Stomach (tissue), 8 donors: ENCODE measurements at regions not wholly inside any gene's neighbourhood (a gene's known extent, or its start where the extent isn't known, plus 50 kb on each side); places are given as distances from the start of the nearest gene placed in this dataset.

Source experiments
- DNase-seq, 2 donors: peaks; one replicate each; pipeline versions ENCODE4 v3.0.0 to v3.0.0-alpha.2; 2013 to 2019
- H3K27ac ChIP-seq, 5 donors: fragments of 200-600 bp in 4 of 5; sonication (generic) in 4 of 5; one replicate each; pipeline ENCODE4 v1.5.1; 2013 to 2019; ENCODE audit warnings: mild to moderate bottlenecking in 1 of 5, moderate library complexity in 1 of 5
- H3K27me3 ChIP-seq, 3 donors: fragments of 200-600 bp; sonication (generic); one replicate each; pipeline ENCODE4 v1.5.1; 2017 to 2019; ENCODE audit warnings: mixed run types in 1 of 3
- H3K36me3 ChIP-seq, 4 donors: fragments of 200-600 bp; sonication (generic); 1 replicate in 3 of 4; 2 replicates in 1 of 4; pipeline ENCODE4 v1.5.1; 2016 to 2019
- H3K4me1 ChIP-seq, 4 donors: fragments of 200-600 bp; sonication (generic); one replicate each; pipeline ENCODE4 v1.5.1; 2016 to 2019
- H3K4me3 ChIP-seq, 4 donors: fragments of 200-600 bp; sonication (generic) in 3 of 4; one replicate each; pipeline ENCODE4 v1.5.1; 2016 to 2019; ENCODE audit warnings: mild to moderate bottlenecking in 1 of 4
- H3K9me3 ChIP-seq, 4 donors: fragments of 200-600 bp; sonication (generic); one replicate each; pipeline ENCODE4 v1.5.1; 2016 to 2019
- EP300 ChIP-seq: sonication (generic); formaldehyde crosslinking; IDR thresholded peaks from one replicate; pipeline ENCODE4 v1.6.1; 2017; ENCODE audit warnings: antibody characterized with exemption
- POLR2A ChIP-seq, 4 donors: fragments of 450-650 bp; IDR thresholded peaks; one replicate each; pipeline ENCODE4 v1.6.1; 2016; ENCODE audit warnings: antibody characterized with exemption in 4 of 4, control low read depth in 2 of 4, mild to moderate bottlenecking in 1 of 4, moderate library complexity in 1 of 4
- POLR2AphosphoS5 ChIP-seq, 3 donors: sonication (generic); formaldehyde crosslinking; IDR thresholded peaks; one replicate each; pipeline ENCODE4 v1.6.1; 2016; ENCODE audit warnings: antibody characterized with exemption in 3 of 3
- WGBS, 5 donors: extraction: QIAGEN DNeasy Blood & Tissue Kit in 3 of 5; methylation state at CpG; one replicate each; pipeline versions ENCODE4 v1.1.5 to v1.1.7; 2013 to 2018; 5-methylcytosine and 5-hydroxymethylcytosine counted together
- intact Hi-C: fragments of 100-400 bp; cut with DNase I; formaldehyde crosslinking; loops from one replicate; pipeline ENCODE4 v1.15.1; 2023; ENCODE audit warnings: low total_unique reads
- TF ChIP-seq, protein P1 (sequence below), 7 experiments: fragments of 450-650 bp in 4 of 7; fragments of 200-600 bp in 3 of 7; sonication (generic) in 3 of 7; IDR thresholded peaks; one replicate each; pipeline ENCODE4 v1.5.1; 2016 to 2019; ENCODE audit warnings: antibody characterized with exemption in 7 of 7, control low read depth in 2 of 7, mild to moderate bottlenecking in 1 of 7
- donor health status: healthy with polysubstance abuse.
- donor health status: Bipolar disorder and iron deficiency.
- donor health status: healthy.

DNA sequence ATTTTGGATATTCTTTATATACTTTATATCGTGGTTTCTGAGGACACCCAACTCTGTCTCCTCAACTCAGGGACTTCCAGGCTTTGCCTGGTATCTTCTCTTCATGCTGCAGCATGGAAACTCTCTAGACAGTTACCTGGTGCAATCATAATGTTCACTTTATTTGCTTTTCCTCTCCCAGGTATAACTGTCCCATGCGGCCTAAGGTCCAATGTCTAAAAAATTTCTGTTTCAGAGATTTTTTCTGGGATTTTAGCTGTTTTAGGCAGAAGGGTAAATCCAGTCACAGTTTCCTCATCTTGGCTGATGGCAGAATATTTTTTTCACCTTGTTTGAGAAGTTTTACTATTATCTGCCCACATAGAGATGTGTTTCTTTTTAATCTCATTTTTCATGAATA, 139.9 kb upstream of the KCNMB2 start:
- intact Hi-C loops: no loop called here
- Histone ChIP-seq H3K27ac (no peak overlapping the region), H3K4me3 (no peak overlapping the region), H3K4me1 (peaks cover 0 to 8% (median 3%) of the 10 kb centered on the region in 4 donors), H3K9me3 (peaks cover 0 to 5% (median 0%) of the 10 kb centered on the region in 4 donors), H3K36me3 (no peaks in the 10 kb centered on the region), H3K27me3 (no peaks in the 10 kb centered on the region)
- WGBS, 5 donors: 66 to 91% (median 80%) methylated on average over 2 of the region's 2 CpGs
- DNase-seq: no peak
- TF ChIP-seq, protein P1, sequence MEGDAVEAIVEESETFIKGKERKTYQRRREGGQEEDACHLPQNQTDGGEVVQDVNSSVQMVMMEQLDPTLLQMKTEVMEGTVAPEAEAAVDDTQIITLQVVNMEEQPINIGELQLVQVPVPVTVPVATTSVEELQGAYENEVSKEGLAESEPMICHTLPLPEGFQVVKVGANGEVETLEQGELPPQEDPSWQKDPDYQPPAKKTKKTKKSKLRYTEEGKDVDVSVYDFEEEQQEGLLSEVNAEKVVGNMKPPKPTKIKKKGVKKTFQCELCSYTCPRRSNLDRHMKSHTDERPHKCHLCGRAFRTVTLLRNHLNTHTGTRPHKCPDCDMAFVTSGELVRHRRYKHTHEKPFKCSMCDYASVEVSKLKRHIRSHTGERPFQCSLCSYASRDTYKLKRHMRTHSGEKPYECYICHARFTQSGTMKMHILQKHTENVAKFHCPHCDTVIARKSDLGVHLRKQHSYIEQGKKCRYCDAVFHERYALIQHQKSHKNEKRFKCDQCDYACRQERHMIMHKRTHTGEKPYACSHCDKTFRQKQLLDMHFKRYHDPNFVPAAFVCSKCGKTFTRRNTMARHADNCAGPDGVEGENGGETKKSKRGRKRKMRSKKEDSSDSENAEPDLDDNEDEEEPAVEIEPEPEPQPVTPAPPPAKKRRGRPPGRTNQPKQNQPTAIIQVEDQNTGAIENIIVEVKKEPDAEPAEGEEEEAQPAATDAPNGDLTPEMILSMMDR (IDR thresholded peaks at IDR 0.05): no peak
- TF ChIP-seq EP300: no peak
- no peak for TF ChIP-seq POLR2A (IDR thresholded peaks at IDR 0.05)
- no peak for TF ChIP-seq POLR2AphosphoS5 (IDR thresholded peaks at IDR 0.05)

DNA sequence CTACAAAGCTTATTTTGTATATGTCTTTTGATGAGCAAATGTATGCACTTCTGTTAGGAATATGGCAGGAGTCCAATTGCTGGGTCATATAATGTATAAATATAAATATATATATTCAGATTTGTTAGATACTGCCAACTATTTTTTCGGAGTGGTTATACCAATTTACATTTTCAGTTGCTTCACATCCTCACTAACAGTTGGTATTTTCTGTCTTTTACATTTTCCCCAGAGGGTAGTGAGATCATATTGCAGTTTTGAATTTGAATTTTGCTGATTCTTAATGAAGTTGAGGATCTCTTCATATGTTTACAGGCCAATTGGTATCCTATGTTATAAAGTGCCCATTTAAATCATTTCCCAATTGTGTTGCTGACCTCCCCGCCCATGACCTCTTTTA, 139.0 kb upstream of the KCNMB2 start:
- Histone ChIP-seq H3K36me3 (no peaks in the 10 kb centered on the region), H3K27me3 (no peaks in the 10 kb centered on the region), H3K4me1 (peaks cover 0 to 6% (median 3%) of the 10 kb centered on the region in 4 donors), H3K4me3 (no peak overlapping the region), H3K9me3 (peaks cover 0 to 5% (median 0%) of the 10 kb centered on the region in 4 donors), H3K27ac (no peak overlapping the region)
- TF ChIP-seq POLR2A (IDR thresholded peaks at IDR 0.05): no peak
- TF ChIP-seq, protein P1 (IDR thresholded peaks at IDR 0.05): no peak
- TF ChIP-seq EP300: no peak
- TF ChIP-seq POLR2AphosphoS5 (IDR thresholded peaks at IDR 0.05): no peak
- WGBS, 5 donors: 86 to 93% (median 90%) methylated on average over 2 of the region's 2 CpGs
- no peak for DNase-seq
- intact Hi-C loops: no loop called here

DNA sequence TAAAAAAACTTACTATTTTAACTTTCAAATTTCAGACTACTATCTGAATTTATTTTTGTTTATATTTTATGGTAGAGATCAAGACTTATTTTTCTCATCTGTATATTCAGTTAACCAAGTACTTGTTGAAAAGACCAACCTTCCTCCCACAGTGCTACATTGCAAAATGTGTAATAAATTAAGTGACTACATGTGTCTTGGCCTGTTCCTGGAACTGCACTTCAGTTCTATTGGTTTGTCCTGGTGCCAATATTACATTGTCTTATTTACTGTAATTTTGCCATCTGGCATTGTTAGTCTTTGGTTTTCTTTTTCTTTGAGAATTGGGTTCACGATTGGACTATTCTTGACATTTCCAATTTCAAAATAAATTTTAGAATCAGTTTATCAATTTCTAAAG, 138.4 kb upstream of the KCNMB2 start:
- Histone ChIP-seq H3K27ac (no peak overlapping the region), H3K4me3 (no peak overlapping the region), H3K9me3 (peaks cover 0 to 5% (median 0%) of the 10 kb centered on the region in 4 donors), H3K36me3 (no peaks in the 10 kb centered on the region), H3K27me3 (no peaks in the 10 kb centered on the region), H3K4me1 (no peaks in the 10 kb centered on the region)
- no peak for DNase-seq
- TF ChIP-seq EP300 (no peak), POLR2A (IDR thresholded peaks at IDR 0.05) (no peak)
- intact Hi-C loops: no loop called here
- WGBS, 5 donors: 85 to 96% (median 91%) methylated on average over 1 of the region's 1 CpG

DNA sequence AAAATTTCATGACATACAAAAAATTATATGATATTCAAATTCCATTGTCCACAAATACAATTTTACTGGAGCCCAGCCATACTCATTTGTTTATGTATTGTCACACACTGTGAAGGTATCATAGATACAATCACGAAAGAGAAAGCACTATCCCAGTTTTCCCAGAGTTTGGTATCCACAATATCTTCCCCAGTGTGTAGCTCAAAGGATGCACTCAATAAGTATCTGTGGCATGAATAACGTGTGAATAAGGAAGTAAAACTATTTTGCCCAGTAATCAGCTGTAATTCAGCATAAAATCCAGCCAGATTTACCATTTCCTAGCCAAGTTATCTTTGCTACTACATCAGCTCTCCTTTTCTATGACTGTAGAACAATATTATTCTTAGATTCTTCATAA, 131.3 kb upstream of the KCNMB2 start:
- Histone ChIP-seq H3K27me3 (no peaks in the 10 kb centered on the region), H3K4me3 (no peak overlapping the region), H3K36me3 (no peaks in the 10 kb centered on the region), H3K27ac (no peak overlapping the region), H3K4me1 (peaks cover 0 to 15% (median 2%) of the 10 kb centered on the region in 4 donors), H3K9me3 (no peaks in the 10 kb centered on the region)
- DNase-seq: no peak
- TF ChIP-seq POLR2A (IDR thresholded peaks at IDR 0.05): no peak
- TF ChIP-seq, protein P1 (IDR thresholded peaks at IDR 0.05): no peak
- TF ChIP-seq EP300: no peak
- no peak for TF ChIP-seq POLR2AphosphoS5 (IDR thresholded peaks at IDR 0.05)
- intact Hi-C loops: no loop called here
- 27 to 57% (median 40%) methylated on average over 2 of the region's 2 CpGs for WGBS, 5 donors

DNA sequence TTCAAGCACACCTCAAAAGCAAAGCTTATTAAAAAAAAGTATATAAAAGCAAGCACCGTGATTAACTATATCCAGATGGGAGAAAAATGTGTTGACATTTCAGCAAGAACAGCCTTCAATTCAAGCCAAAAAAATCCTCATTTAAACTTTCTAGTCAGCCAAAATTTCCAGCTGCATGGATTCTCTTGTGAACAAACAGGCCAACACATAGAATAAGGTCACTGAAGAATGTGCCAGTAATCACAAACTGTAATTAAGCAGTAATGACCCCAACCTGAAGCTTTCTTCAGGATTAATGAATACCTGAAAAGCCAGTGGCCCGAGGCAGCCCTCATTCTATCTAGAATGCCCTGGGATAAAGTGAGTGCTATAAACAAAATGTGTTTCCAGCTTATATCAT, 130.7 kb upstream of the KCNMB2 start:
- Histone ChIP-seq H3K27me3 (no peaks in the 10 kb centered on the region), H3K4me3 (no peak overlapping the region), H3K9me3 (no peaks in the 10 kb centered on the region), H3K27ac (no peak overlapping the region), H3K36me3 (no peaks in the 10 kb centered on the region), H3K4me1 (peaks cover 0 to 15% (median 2%) of the 10 kb centered on the region in 4 donors)
- TF ChIP-seq POLR2AphosphoS5 (IDR thresholded peaks at IDR 0.05) (no peak), POLR2A (IDR thresholded peaks at IDR 0.05) (no peak), EP300 (no peak)
- TF ChIP-seq, protein P1 (IDR thresholded peaks at IDR 0.05): no peak
- intact Hi-C loops: no loop called here
- WGBS, 5 donors: 33 to 53% (median 46%) methylated on average over 2 of the region's 2 CpGs
- DNase-seq: peak in 1 of 2 donors; percentile 58
